HG03520 (cell line): ENCODE measurements at regions not wholly inside any gene's neighbourhood (a gene's known extent, or its start where the extent isn't known, plus 50 kb on each side); places are given as distances from the start of the nearest gene placed in this dataset.

ENCODE experiments used
- ATAC-seq: cut with Tn5 transposase; IDR thresholded peaks from one replicate; pipeline ENCODE4 v1.9.1; 2021; ENCODE audit warnings: mild to moderate bottlenecking, moderate library complexity; ENCODE audit not compliant: unreplicated experiment

DNA sequence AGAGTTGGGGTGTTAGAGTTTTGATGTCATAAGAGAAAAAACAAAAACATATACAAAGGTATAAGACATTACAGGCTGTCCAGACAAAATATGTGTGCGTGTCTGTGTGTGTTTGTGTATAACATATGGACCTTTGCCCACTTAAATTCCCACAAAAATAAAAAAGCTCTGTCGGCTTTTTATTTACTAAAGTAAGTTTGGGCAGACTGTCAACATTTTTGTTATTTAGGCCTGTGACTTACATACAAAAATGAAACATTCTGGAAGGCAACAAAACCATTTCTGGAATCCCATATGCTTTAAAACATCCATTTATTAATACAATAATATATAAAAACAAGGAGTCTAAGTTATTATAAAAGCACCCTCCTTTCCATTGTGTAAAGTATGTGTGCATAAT lies 960.1 kb upstream of the FAT3 start:
- ATAC-seq = no peak

DNA sequence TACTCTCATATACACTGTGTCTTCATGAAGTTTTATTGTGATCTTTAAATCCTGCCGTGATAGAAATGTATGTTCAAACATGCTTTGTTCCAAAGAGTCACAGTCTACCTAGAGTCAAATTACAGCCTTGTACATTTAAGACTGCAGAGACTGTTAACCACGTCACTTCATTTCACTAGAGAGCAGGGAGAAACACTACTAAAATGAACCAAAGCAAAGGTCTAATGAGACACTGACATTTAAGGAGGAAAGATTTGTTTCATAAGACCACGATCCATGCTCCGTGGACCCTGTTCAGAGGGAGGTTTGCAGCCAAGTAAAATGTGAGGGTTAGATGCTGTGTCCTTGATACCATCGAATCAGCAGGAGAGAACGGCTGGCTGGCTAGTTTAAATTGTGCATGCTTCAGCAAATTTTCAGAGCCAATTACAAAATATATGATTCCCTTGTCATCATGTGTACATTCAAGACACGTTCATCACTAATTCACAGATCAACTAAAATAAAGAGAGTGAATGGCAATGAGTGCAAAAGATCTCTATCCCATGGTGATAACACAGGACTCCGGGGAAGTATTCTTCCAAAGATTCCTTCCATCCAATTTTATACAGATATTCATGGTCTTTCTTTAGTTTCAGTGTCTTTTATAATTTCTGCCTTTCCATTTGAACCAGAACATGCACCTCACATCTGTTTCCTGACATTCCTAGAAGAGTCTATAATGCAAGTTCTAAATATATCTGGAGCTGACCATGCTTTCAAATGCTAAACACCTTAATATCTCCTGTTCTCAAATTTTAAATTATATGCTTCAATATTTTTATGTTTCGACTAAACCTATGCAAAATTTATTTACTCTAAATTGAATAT lies 960.9 kb upstream of the FAT3 start:
- no peak for ATAC-seq

DNA sequence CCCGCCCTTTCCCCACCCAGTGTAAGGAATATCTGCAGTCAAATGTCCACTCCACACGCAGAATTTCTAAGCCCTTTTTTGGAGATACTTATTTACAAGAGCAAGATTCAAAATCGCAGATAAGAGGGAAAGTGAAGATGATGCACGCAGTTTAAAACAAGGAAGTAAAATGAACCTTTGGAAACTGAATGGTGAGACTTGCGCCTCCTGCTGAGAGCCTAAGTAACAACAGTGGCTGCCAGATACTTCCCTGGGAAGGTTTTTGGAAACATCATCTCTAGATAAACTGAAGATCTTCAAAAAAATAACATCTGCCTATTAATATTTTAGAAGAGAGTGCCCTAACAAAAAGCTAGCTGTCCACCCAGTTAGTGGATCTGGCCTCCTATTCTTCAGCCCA lies 963.1 kb upstream of the FAT3 start:
- ATAC-seq = no peak

DNA sequence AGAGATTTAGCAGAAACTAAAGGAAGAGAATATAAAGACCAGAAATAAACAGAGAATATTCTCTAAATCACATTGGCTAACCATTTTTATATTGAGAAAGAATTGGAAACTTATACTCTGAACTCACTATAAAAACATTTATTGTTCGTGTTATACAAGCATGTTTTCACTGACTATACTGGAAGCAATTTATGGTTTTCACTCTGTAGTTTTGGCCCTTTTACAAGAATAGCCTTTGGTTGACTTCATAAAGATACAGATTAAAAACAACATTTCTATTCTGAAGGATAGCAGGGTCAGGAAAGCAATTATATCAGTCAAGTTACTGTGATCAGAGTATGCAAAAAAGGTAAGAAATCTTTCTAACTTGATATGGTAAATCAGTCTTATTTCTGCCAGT lies 965.7 kb upstream of the FAT3 start:
- ATAC-seq = no peak

DNA sequence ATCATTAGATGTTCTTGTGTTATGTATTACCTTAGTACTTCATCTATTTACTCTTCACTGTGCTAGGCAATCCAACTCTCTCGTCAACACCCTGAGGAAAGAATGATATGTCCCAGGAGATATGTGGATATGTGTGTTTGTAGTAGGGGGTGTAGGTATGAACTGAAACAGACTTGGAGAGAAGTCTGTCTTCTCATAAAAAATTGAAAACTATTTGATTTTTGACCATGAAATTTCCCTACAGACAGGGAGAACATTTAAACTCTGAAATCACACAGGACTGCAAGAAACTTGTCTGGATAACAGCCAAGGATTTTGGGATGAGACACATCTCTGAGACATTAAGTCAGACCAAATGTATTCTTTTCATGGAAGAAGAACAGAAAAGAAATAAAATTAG lies 967.0 kb upstream of the FAT3 start:
- no peak for ATAC-seq

DNA sequence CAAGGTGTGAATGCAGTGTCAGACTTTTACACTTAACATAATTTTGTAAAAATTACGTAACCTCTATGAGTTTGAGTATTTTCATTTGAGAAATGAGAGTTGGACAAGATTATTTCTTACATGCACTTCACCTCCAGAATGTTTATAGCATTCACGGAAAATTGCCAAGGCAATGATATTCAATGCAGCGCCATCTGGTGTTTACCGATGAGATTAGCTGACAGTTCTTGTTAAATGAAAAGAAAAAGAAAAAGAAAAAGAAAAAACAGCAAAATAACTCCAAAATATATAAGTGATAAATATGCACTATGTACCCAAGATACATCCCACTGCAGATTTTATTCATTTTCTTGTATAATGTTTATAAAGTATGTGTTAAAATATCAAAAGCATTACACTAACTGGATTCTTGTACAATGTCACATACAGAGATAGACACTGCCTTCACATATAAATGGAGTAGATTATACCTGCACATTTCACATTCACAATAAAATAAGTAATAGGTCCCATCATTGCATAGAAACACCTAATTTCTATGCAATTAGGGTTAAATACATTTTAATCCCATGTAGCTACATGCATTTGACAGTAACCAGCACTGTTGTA lies 976.3 kb upstream of the FAT3 start:
- ATAC-seq = no peak

DNA sequence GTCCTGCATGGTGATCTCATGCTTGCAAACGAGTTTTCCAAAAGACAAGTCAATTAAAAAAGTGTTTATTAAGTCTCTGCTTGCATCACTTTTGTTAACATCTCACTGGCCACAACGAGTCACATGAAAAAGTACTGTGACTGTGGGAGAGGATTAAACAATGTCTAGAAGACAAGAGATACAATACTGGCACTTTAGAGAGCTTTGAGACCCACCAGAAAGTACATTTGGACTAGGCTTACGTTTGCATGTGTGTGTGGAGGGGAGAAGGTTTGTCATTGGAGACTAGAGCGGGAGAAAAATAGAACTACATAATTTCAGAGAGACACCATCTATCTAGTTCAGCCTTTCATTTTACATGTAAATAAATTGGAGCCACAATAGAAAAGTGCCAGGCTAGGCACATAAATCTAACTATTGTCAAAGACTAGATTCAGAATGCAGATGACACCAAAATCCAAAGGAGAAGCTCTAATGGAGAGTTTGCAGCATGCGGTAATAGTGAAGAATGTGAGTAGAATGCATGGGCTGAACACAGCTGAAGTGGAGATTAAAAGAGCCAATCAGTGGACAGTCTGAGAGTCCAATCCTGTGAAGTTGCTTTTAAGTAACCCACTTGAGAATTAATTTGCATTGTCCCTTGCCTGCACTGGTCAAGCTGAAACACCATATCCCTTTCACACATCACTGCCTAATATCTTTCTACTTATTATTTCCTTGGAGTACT lies 977.4 kb upstream of the FAT3 start:
- ATAC-seq = no peak

DNA sequence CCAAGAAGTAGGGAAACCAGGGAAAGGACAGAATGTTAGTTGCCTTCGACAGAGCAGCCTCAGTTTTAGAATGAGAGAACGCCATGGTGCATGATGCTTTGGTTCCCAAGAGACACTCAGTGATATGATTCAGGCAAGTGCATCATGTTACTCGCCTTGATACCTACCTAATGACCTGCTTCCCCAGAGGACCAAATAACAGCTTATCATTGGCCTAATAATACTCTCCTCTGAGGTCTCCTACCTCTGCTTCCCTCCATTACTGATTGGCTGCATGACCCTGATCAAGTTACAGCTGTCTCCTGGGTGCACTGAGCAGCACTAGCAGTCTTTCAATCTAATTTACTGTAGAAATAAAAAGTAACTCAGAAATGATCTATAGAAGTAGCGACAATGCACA lies 979.7 kb upstream of the FAT3 start:
- ATAC-seq = no peak

DNA sequence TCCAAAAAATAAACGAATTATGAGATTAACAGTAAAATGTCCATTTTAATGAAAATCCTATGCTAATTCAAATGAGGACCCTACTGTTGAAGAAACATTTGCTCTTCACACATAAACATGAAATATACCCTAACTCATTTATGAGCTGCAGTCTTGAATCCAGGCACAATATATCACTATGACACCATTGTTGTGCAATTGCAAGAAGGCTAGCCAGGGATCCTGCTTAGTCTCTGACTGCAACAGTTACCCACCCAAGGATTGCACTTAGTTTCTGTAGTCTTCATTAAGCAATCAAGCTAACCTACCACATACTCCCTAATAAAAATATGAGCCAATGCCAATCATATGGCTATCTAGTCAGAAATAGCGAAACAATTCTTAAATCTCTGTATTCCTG lies 981.0 kb upstream of the FAT3 start:
- ATAC-seq = no peak

DNA sequence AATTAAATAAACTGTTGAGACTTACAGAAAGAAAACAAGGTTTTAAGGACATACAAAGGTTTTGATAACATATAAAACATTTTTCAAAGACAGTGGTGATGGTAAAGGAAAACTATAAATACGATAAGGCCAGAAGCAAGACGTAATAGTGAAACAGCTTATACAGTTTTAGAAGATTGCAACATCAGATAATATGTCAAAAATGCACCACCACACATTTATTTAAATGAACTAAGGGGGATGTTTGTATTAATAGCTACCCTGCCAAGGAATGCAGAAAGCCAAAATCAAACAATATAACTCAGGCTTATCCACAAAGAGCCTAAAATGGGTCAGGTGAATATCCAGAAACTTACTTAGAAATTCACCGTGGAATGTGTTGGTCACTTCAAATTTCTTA lies 981.6 kb upstream of the FAT3 start:
- no peak for ATAC-seq

DNA sequence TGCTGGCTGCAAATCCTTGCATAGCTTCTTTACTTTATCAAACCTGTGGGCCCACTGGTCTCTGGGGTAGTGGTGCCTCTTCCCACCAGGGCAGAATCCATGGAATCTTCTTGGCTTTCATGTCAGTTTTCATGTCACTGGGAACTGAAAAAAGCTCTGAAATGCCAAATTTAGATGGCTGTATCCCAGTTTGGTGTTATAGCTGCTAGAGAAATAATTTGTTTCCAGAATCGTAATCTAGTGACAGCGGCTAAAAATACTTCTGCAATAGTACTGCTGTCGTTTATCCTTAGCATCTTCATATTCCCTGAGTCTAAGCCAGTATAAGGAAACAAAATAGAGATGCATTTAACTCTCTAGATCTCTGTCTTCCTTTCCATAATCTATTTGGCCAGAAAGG lies 983.4 kb upstream of the FAT3 start:
- ATAC-seq = no peak

DNA sequence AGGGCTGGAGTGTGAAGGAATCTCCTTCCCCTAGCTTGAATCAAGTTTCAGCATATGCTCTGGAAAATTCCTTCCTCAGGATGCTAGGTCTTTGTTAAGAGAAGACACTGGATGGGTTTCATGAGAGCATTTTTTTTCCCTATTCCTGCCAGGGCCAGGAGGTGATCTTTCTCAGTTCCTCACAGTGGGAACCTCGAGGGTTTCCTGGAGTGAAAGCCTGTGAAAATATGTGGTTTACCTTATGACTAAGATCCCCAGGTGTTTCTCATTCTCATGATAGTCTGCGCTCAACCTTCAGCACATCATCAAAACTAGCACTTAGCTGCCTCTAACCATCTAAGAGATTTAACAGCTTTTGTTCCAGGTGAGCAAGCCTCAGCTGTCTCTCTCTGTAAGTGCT lies 985.3 kb upstream of the FAT3 start:
- ATAC-seq = no peak

DNA sequence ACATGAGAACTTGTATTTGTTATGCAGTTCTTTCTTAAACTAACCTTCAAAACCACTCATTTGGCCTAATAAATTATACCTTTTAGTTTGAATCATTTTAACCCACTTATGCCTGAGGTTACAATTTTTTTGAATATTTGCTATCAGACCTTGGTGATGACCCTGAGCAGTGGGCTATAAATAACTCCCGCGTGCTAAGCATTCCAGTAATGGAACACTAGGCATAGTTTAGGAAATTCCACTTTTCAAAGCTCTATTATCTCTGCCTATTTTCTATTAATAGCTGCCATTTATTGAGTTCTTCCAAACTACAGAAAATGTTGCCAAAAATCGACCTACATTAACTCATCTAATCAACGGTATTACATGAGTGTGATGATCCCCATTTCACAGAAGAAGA lies 993.4 kb upstream of the FAT3 start:
- ATAC-seq = no peak

DNA sequence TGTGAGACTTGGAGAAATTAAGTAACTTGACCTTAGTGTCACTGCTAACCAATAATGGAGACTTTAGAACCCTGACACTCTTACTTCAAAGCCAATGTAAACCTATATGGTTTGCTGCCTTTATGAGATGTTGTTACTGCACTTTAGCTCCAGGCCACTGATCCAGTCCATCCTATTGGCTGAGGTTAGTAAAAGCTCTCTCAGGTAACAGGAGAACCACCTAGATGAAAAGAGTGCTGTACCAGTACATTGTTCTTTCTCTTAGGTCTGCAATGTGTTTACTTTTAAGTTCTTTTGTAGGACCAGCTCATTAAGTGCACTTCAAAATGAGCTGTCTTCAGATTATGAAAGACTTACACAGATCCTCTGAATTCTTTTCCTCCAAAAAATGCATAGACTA lies 994.0 kb upstream of the FAT3 start:
- ATAC-seq = no peak

DNA sequence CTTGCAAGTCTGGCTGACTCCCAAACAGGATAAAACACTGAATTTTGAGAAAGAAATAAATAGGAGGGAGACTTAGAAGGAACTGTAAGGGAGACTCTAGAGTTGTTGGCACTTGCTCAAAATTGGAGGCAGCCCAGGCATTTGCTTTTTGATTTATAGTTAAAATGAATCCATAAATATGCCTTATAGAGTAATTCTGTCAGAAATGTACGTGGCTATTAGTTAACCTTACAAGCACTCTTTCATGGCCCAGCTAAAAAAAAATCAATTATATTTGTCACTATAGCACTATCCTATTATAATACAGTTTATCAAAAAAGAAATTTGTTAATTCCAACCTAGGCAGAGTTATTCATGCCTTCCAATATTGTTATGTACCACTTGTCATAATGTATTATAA lies 1000.0 kb upstream of the CHORDC1 start:
- no peak for ATAC-seq

DNA sequence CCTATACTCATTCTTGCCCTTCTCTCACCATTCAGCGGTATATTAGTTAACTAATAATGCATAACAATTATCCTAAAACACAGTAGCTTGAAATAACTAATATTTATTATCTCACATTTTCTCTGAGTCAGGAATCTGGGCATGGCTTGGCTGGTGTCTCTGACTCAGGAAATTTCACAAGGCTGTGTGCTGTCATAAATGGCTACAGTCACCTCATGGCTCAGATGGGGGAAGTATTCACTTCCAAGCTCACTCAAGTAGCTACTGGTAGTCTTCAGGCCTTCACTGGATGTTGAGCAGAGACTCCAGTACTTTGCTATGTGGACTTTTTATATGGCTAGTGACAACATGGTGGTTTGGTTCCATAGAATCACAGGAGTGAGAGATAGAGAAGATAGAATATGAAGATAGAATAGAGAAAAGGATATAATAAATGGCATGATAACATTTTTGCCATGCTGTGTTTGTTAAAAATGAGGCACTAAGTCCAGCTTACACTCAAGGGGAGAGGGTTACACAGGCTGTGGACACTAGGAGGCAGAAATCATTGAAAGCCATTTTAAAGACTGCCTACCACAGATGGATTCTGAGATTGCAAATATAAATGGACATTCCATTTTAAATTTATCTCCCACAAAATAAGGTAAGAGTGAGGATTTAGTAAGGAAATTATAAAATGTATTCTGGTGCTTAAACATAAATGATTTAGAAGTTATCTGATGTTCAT lies 997.8 kb upstream of the CHORDC1 start:
- ATAC-seq = no peak

DNA sequence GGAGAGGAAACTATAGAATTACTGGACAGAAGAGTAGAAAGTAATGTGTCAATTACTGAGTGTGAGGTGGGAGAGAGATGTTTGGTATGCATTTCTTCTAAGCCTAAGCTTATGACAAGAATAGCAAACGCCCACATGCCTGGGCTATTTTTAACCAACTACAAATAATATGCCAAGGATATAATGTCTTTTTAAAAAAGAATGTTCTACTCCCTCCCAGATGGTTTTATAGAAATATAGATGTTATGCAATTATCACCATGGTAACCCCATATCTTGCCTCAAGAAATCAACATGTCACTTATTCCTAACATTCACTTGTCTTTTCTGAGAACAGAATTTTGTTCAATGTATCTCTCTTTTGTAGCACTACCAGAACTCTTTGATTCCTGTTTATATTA lies 996.7 kb upstream of the CHORDC1 start:
- no peak for ATAC-seq

DNA sequence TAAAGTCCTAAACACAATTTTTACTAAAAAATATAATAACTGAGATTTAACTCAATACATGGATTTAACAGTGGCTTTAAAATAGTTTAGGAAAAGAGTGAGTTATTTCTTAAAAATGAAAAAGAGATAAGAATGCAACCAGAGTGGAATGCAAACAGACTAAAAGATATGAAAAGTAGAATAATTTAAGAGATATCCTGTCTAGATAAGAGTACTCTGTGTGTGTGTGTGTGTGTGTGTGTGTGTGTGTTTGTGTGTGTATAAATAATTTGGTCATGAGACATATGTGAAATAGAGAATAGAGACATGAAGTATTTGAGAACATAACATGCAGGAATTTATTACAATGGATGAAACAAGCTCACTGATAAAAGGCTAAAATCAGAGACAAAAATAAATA lies 986.9 kb upstream of the CHORDC1 start:
- no peak for ATAC-seq

DNA sequence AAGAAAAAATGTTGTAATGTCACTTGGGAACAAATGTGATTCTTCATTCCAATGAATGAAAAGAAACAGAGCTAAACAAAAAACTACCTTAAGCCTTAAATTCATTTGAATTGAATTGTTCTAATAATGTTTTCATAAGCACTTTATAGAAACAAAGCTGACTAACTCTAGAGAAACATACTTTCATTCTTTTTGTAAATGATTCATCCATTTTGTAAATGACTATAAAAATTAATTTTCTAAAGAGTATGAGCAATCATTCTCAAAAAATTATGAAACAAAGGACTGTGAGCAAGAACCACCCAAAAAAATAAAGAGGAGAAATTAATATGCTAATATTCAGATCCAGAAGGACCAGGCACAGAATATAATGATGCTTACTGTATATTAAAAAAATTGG lies 986.5 kb upstream of the CHORDC1 start:
- no peak for ATAC-seq

DNA sequence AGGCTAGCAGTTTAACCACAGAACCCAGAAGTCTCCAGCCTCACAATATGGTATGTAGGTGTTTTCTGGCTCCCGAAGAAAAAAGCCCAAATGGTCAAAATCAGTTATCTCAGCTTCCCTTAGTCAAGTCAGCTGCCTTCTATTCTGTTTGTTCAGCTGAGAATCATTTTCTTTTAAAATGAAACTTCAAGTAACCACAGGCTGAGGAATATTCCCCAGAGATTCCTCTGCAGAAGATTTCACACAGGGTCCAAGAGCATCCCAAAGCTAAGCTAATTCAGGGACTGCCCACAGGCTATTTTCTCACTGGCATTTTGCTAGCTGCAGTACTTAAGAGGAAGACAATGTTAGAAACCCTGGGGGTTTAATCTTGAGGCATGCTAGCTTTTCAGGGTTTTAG lies 977.0 kb upstream of the CHORDC1 start:
- ATAC-seq = no peak

DNA sequence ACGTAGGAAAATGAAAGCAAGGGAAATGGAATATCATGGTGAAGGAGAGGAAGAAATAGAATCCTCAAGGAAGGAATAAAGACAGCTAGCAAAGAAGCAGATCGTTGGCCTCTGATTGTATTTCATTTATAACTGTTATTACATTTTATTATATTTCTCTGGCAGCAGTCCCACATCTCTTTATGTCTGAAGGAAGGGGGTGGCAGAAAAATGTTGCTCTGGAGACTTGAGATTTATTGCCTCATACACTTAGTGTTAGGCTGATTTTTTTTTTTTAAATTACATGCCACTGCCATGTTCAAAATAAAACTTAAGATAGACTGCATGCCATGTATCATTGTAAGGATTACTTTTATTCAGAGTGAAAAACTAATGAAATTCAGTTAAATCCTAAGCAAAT lies 971.7 kb upstream of the CHORDC1 start:
- no peak for ATAC-seq
